ENCODE measurements at regions not wholly inside any gene's neighbourhood (a gene's known extent, or its start where the extent isn't known, plus 50 kb on each side); places are given as distances from the start of the nearest gene placed in this dataset.

GRCh38 chr13:80783926-80784565, 443.1 kb upstream of the SPRY2 start:
- Histone ChIP-seq H3K9ac (ENCODE audit: low read length in 3 of 3) (no peak overlapping the region), H3K4me3 (ENCODE audit: low read length in 3 of 3) (no peak overlapping the region), H3K27ac (ENCODE audit: low read depth in 2 of 2, low read length in 2 of 2) (no peak overlapping the region), H3K36me3 (ENCODE audit: control insufficient read depth in 2 of 3, insufficient read depth in 3 of 3, low read length in 3 of 3) (no peaks in the 10 kb centered on the region), H3K4me1 (ENCODE audit: control insufficient read depth in 2 of 3, insufficient read depth in 2 of 3, low read depth in 1 of 3, low read length in 3 of 3) (peaks cover 0 to 8% (median 0%) of the 10 kb centered on the region in 3 donors), H3K27me3 (ENCODE audit: control insufficient read depth, insufficient read depth, low read length) (no peaks in the 10 kb centered on the region), H3K9me3 (ENCODE audit: control insufficient read depth in 2 of 3, insufficient read depth in 1 of 3, low read length in 3 of 3) (no peaks in the 10 kb centered on the region)
- TF ChIP-seq CTCF (IDR thresholded peaks at IDR 0.05; ENCODE audit: borderline replicate concordance, extremely low read depth, insufficient read depth): no peak
- DNase-seq: peak in 4 of 5 donors; percentile 31 to 82 (median 62)
- intact Hi-C loops (cut with DNase I): no loop called here
- no peak for FAIRE-seq

- intact Hi-C loops (cut with DNase I): no loop called here
- Histone ChIP-seq H3K9ac (ENCODE audit: low read length in 3 of 3) (no peak overlapping the region), H3K4me1 (ENCODE audit: control insufficient read depth in 2 of 3, insufficient read depth in 2 of 3, low read depth in 1 of 3, low read length in 3 of 3) (peaks cover 0 to 8% (median 0%) of the 10 kb centered on the region in 3 donors), H3K27me3 (ENCODE audit: control insufficient read depth, insufficient read depth, low read length) (no peaks in the 10 kb centered on the region), H3K9me3 (ENCODE audit: control insufficient read depth in 2 of 3, insufficient read depth in 1 of 3, low read length in 3 of 3) (no peaks in the 10 kb centered on the region), H3K4me3 (ENCODE audit: low read length in 3 of 3) (no peak overlapping the region), H3K36me3 (ENCODE audit: control insufficient read depth in 2 of 3, insufficient read depth in 3 of 3, low read length in 3 of 3) (no peaks in the 10 kb centered on the region), H3K27ac (ENCODE audit: low read depth in 2 of 2, low read length in 2 of 2) (no peak overlapping the region)
- no peak for DNase-seq
- FAIRE-seq: no peak
- no peak for TF ChIP-seq CTCF (IDR thresholded peaks at IDR 0.05; ENCODE audit: borderline replicate concordance, extremely low read depth, insufficient read depth)
Measured at GRCh38 chr13:80782441-80782840, 441.5 kb upstream of the SPRY2 start.

DNA sequence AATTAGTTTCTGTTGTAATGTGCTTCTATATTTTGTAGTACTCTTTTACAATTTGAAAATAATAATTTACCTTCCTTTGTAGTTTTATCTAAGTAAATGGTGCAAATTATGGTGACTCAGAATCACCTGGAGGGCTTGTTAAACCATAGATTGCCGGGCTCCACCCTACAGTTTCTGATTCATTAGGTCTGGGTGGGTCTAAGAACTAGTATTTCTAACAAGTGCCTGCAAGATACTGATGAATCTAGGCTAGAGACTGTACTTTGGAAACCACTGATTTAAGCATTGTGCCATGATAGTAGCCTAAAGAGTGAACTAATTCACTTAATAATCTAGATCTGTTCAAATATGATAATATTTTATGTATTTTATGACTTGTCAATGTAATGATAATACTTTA, 437.4 kb upstream of the SPRY2 start:
- H3K9me3 ChIP-seq (ENCODE audit: control insufficient read depth in 2 of 3, insufficient read depth in 1 of 3, low read length in 3 of 3): no peaks in the 10 kb centered on the region
- FAIRE-seq (no peak), DNase-seq (no peak)
- H3K9ac ChIP-seq (ENCODE audit: low read length in 3 of 3): no peak overlapping the region
- TF ChIP-seq CTCF (IDR thresholded peaks at IDR 0.05; ENCODE audit: borderline replicate concordance, extremely low read depth, insufficient read depth): no peak
- H3K4me1 ChIP-seq (ENCODE audit: control insufficient read depth in 2 of 3, insufficient read depth in 2 of 3, low read depth in 1 of 3, low read length in 3 of 3): peaks cover 0 to under 1% (median 0%) of the 10 kb centered on the region in 3 donors
- H3K27me3 ChIP-seq (ENCODE audit: control insufficient read depth, insufficient read depth, low read length): no peaks in the 10 kb centered on the region
- H3K27ac ChIP-seq (ENCODE audit: low read depth in 2 of 2, low read length in 2 of 2): no peak overlapping the region
- no peak overlapping the region for H3K4me3 ChIP-seq (ENCODE audit: low read length in 3 of 3)
- H3K36me3 ChIP-seq (ENCODE audit: control insufficient read depth in 2 of 3, insufficient read depth in 3 of 3, low read length in 3 of 3): no peaks in the 10 kb centered on the region
- intact Hi-C loops (cut with DNase I): no loop called here

- no peak for FAIRE-seq
- Histone ChIP-seq H3K9ac (ENCODE audit: low read length in 3 of 3) (no peak overlapping the region), H3K9me3 (ENCODE audit: control insufficient read depth in 2 of 3, insufficient read depth in 1 of 3, low read length in 3 of 3) (no peaks in the 10 kb centered on the region), H3K36me3 (ENCODE audit: control insufficient read depth in 2 of 3, insufficient read depth in 3 of 3, low read length in 3 of 3) (no peaks in the 10 kb centered on the region), H3K27me3 (ENCODE audit: control insufficient read depth, insufficient read depth, low read length) (no peaks in the 10 kb centered on the region), H3K27ac (ENCODE audit: low read depth in 2 of 2, low read length in 2 of 2) (no peak overlapping the region), H3K4me1 (ENCODE audit: control insufficient read depth in 2 of 3, insufficient read depth in 2 of 3, low read depth in 1 of 3, low read length in 3 of 3) (no peaks in the 10 kb centered on the region), H3K4me3 (ENCODE audit: low read length in 3 of 3) (no peak overlapping the region)
- no peak for DNase-seq
- TF ChIP-seq CTCF (IDR thresholded peaks at IDR 0.05; ENCODE audit: borderline replicate concordance, extremely low read depth, insufficient read depth): no peak
- intact Hi-C loops (cut with DNase I): no loop called here
Measured at GRCh38 chr13:80757694-80758093, 416.8 kb upstream of the SPRY2 start.
